B cell (primary cell): ENCODE measurements at regions not wholly inside any gene's neighbourhood (a gene's known extent, or its start where the extent isn't known, plus 50 kb on each side); places are given as distances from the start of the nearest gene placed in this dataset.

ENCODE experiments used
- ATAC-seq: fragments of 200-7000 bp; cut with Tn5 transposase; one replicate; pipeline ENCODE4 v1.10.0; 2021; ENCODE audit warnings: low read depth, mild to moderate bottlenecking, moderate number of reproducible peaks, moderate library complexity
- CTCF ChIA-PET: fragments of 350-600 bp; sonication (Branson Sonifier 250); formaldehyde crosslinking; loops from one replicate; lab custom pipeline; 2021; ENCODE audit warnings: antibody characterized with exemption, inconsistent platforms; lab: Charles Lee
- POLR2A ChIA-PET: fragments of 350-600 bp; sonication (Branson Sonifier 250); formaldehyde crosslinking; loops from one replicate; lab custom pipeline; 2021; ENCODE audit warnings: antibody characterized with exemption; lab: Charles Lee
- DNase-seq: peaks from one replicate; pipeline ENCODE4 v3.0.0; 2013
- H2AFZ ChIP-seq: 2 replicates; pipeline ENCODE4 v1.6.1; 2012; ENCODE audit warnings: mild to moderate bottlenecking, low read depth, low read length; ENCODE audit not compliant: insufficient read depth, poor library complexity, severe bottlenecking
- H3K27ac ChIP-seq, 2 donors: 1 replicate in 1 of 2; 2 replicates in 1 of 2; pipeline ENCODE4 v1.5.1; 2012 to 2013; ENCODE audit warnings: low read length in 2 of 2, mild to moderate bottlenecking in 2 of 2, moderate library complexity in 1 of 2
- H3K27me3 ChIP-seq, 4 experiments: fragments of 200-600 bp in 1 of 4; sonication (generic) in 1 of 4; replicated peaks in 1 of 4; 1 replicate in 2 of 4; 2 replicates in 2 of 4; pipeline versions ENCODE4 v1.6.1 to v1.7.0; 2013 to 2016; ENCODE audit warnings: low read length in 3 of 4, mild to moderate bottlenecking in 2 of 4, mixed read lengths in 1 of 4, moderate library complexity in 1 of 4; ENCODE audit not compliant: insufficient read depth in 4 of 4, control insufficient read depth in 3 of 4; ENCODE audit errors: control extremely low read depth in 1 of 4
- H3K36me3 ChIP-seq, 2 experiments: replicated peaks in 1 of 2; 1 replicate in 1 of 2; 2 replicates in 1 of 2; pipeline versions ENCODE4 v1.6.1 to v1.7.1; 2013; ENCODE audit warnings: low read length in 1 of 2; ENCODE audit not compliant: insufficient read depth in 2 of 2, control insufficient read depth in 1 of 2; ENCODE audit errors: control extremely low read depth in 1 of 2, extremely low read depth in 1 of 2
- H3K4me1 ChIP-seq, 2 donors: fragments of 200-600 bp in 1 of 2; sonication (generic) in 1 of 2; 1 replicate in 1 of 2; 2 replicates in 1 of 2; pipeline versions ENCODE4 v1.5.1 to v1.6.1; 2013 to 2017; ENCODE audit warnings: low read length in 2 of 2; ENCODE audit not compliant: control insufficient read depth in 2 of 2, insufficient read depth in 2 of 2
- H3K4me2 ChIP-seq: replicated peaks from 2 replicates; pipeline ENCODE3; 2012; ENCODE audit warnings: mild to moderate bottlenecking, low read depth, low read length; ENCODE audit not compliant: poor library complexity, severe bottlenecking
- H3K4me3 ChIP-seq, 5 experiments: fragments of 200-600 bp in 1 of 5; sonication (generic) in 1 of 5; 1 replicate in 3 of 5; 2 replicates in 2 of 5; pipeline versions ENCODE4 v1.5.1 to v1.7.0; 2011 to 2016; ENCODE audit warnings: low read length in 4 of 5, mild to moderate bottlenecking in 4 of 5, low read depth in 2 of 5, control low read depth in 1 of 5, moderate library complexity in 1 of 5; ENCODE audit not compliant: insufficient read depth in 1 of 5; ENCODE audit errors: control extremely low read depth in 1 of 5, extremely low read depth in 1 of 5
- H3K79me2 ChIP-seq: fragments of 200-600 bp; sonication (generic); one replicate; pipeline ENCODE4 v1.6.0; 2016; ENCODE audit warnings: low read length; ENCODE audit not compliant: control insufficient read depth, insufficient read depth
- H3K9ac ChIP-seq: fragments of 200-600 bp; sonication (generic); 2 replicates; pipeline ENCODE4 v1.6.1; 2017; ENCODE audit warnings: mild to moderate bottlenecking, low read length, moderate library complexity
- H3K9me3 ChIP-seq, 3 donors: one replicate each; pipeline versions ENCODE4 v1.6.1 to v1.7.1; 2013; ENCODE audit warnings: low read length in 2 of 3; ENCODE audit not compliant: control insufficient read depth in 2 of 3, insufficient read depth in 1 of 3; ENCODE audit errors: control extremely low read depth in 1 of 3
- H4K20me1 ChIP-seq: 2 replicates; pipeline ENCODE4 v1.6.0; 2012; ENCODE audit warnings: mild to moderate bottlenecking, low read length; ENCODE audit not compliant: insufficient read depth, control insufficient read depth, poor library complexity, severe bottlenecking
- H3K27ac Mint-ChIP-seq: one replicate; pipeline ENCODE4 v1.8.0; 2021; ENCODE audit warnings: mixed read lengths
- H3K27me3 Mint-ChIP-seq: one replicate; pipeline ENCODE4 v1.8.0; 2021; ENCODE audit warnings: mixed read lengths
- H3K4me1 Mint-ChIP-seq: one replicate; pipeline ENCODE4 v1.8.0; 2021; ENCODE audit warnings: mixed read lengths
- H3K4me3 Mint-ChIP-seq: one replicate; pipeline ENCODE4 v1.8.0; 2021; ENCODE audit warnings: mixed read lengths
- H3K9me3 Mint-ChIP-seq: one replicate; pipeline ENCODE4 v1.8.0; 2022; ENCODE audit warnings: mixed read lengths; ENCODE audit not compliant: insufficient read depth
- EZH2 ChIP-seq: IDR thresholded peaks from 2 replicates; pipeline ENCODE4 v1.6.1; 2012; ENCODE audit warnings: borderline replicate concordance, low read depth, mild to moderate bottlenecking, moderate library complexity, low read length; ENCODE audit not compliant: insufficient read depth, poor library complexity, severe bottlenecking
- WGBS: methylation state at CpG from one replicate; pipeline ENCODE4 v1.1.5; 2013; ENCODE audit warnings: missing lambda C conversion rate; ENCODE audit not compliant: insufficient coverage; 5-methylcytosine and 5-hydroxymethylcytosine counted together
- intact Hi-C: fragments of 100-400 bp; cut with micrococcal nuclease; formaldehyde crosslinking; loops from one replicate; pipeline ENCODE4 v1.10.0; 2022
- TF ChIP-seq, protein P1 (sequence below): fragments of 200-600 bp; IDR thresholded peaks from one replicate; pipeline ENCODE4 v1.8.0; 2022; ENCODE audit warnings: antibody characterized with exemption, mild to moderate bottlenecking

DNA sequence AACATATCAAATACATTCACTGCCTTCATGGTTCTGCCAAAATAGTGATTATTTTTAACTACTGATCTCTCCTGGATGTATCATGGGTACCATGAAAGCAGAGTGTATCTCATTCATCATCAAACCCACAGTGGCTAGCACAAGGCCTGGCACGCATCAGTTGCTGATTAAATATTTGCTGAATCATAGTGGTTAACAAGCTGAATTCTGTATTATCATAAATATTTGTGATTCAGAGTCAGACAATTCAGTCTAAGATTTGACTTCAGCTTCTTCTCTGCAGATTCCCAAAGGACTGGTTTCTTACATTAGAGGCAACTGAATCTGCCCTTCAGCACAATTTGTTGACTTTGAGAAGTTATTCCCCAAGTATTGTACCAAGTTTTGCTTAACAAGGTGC lies 715.8 kb upstream of the LRRC4C start:
- Mint-ChIP-seq H3K27ac (no peak overlapping the region), H3K27me3 (no peaks in the 10 kb centered on the region), H3K4me3 (no peak overlapping the region), H3K9me3 (peaks cover 8% of the 10 kb centered on the region), H3K4me1 (no peaks in the 10 kb centered on the region)
- H3K27me3 ChIP-seq: no peaks in the 10 kb centered on the region
- H3K36me3 ChIP-seq: no peaks in the 10 kb centered on the region
- no peak for TF ChIP-seq EZH2
- H3K9ac ChIP-seq: no peak overlapping the region
- no peak overlapping the region for H3K27ac ChIP-seq
- ATAC-seq: no peak
- CTCF ChIA-PET: no interaction called here
- no CpG with 5 or more reads among the region's 1 CpG for WGBS
- H3K4me2 ChIP-seq: no peak overlapping the region
- H4K20me1 ChIP-seq: no peaks in the 10 kb centered on the region
- no peak overlapping the region for H2AFZ ChIP-seq
- H3K9me3 ChIP-seq: no peaks in the 10 kb centered on the region
- H3K79me2 ChIP-seq: no peaks in the 10 kb centered on the region
- intact Hi-C loops: no loop called here
- no peak overlapping the region for H3K4me3 ChIP-seq
- H3K4me1 ChIP-seq: no peaks in the 10 kb centered on the region
- POLR2A ChIA-PET: no interaction called here
- DNase-seq: no peak

DNA sequence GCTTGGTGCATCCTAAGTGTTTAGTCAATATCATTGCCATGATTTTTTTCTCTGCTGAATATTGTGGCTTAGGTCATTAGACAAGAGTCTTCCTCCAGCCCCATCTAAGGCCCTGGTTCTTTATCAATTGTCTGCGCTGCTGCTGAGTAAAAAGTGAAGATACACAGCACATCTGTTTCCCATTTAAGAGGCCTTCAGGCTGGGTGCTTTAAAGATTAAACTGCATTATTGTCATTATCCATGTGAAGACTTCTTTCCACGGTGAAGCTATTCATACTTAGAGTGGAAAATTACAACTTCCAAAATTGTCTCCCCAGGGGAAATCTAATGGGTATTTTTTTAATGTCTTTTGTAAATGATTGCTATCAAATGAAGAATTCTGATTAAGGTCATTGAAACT lies 719.8 kb upstream of the LRRC4C start:
- H3K27me3 ChIP-seq: no peaks in the 10 kb centered on the region
- no peak overlapping the region for H3K27ac ChIP-seq
- ChIA-PET POLR2A (no interaction called here), CTCF (no interaction called here)
- ATAC-seq (no peak), DNase-seq (no peak)
- Mint-ChIP-seq H3K27me3 (no peaks in the 10 kb centered on the region), H3K4me3 (no peak overlapping the region), H3K27ac (no peak overlapping the region), H3K9me3 (peaks cover 10% of the 10 kb centered on the region), H3K4me1 (no peaks in the 10 kb centered on the region)
- no peak overlapping the region for H3K4me2 ChIP-seq
- no peaks in the 10 kb centered on the region for H3K9me3 ChIP-seq
- H3K4me1 ChIP-seq: no peaks in the 10 kb centered on the region
- H3K4me3 ChIP-seq: no peak overlapping the region
- no peaks in the 10 kb centered on the region for H3K79me2 ChIP-seq
- H3K36me3 ChIP-seq: no peaks in the 10 kb centered on the region
- H3K9ac ChIP-seq: no peak overlapping the region
- no CpG with 5 or more reads among the region's 2 CpGs for WGBS
- TF ChIP-seq, protein P1, sequence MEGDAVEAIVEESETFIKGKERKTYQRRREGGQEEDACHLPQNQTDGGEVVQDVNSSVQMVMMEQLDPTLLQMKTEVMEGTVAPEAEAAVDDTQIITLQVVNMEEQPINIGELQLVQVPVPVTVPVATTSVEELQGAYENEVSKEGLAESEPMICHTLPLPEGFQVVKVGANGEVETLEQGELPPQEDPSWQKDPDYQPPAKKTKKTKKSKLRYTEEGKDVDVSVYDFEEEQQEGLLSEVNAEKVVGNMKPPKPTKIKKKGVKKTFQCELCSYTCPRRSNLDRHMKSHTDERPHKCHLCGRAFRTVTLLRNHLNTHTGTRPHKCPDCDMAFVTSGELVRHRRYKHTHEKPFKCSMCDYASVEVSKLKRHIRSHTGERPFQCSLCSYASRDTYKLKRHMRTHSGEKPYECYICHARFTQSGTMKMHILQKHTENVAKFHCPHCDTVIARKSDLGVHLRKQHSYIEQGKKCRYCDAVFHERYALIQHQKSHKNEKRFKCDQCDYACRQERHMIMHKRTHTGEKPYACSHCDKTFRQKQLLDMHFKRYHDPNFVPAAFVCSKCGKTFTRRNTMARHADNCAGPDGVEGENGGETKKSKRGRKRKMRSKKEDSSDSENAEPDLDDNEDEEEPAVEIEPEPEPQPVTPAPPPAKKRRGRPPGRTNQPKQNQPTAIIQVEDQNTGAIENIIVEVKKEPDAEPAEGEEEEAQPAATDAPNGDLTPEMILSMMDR: no peak
- no peak for TF ChIP-seq EZH2
- H2AFZ ChIP-seq: no peak overlapping the region
- H4K20me1 ChIP-seq: no peaks in the 10 kb centered on the region
- intact Hi-C loops: no loop called here
